Kidney (tissue), 13 donors: ENCODE measurements at regions not wholly inside any gene's neighbourhood (a gene's known extent, or its start where the extent isn't known, plus 50 kb on each side); places are given as distances from the start of the nearest gene placed in this dataset.

ENCODE experiments used
- DNase-seq, 5 donors: peaks; one replicate each; pipeline ENCODE4 v3.0.0-alpha.2; 2013 to 2020
- FAIRE-seq: peaks from 2 replicates; lab custom pipeline; 2012; peaks lifted over from hg19 to GRCh38; lab: Jason Lieb, UNC
- H3K27ac ChIP-seq, 2 donors: one replicate each; pipeline ENCODE4 v1.7.0; 2013; ENCODE audit warnings: low read depth in 2 of 2, low read length in 2 of 2, inconsistent platforms in 1 of 2
- H3K27me3 ChIP-seq: one replicate; pipeline ENCODE4 v1.7.1; 2013; ENCODE audit warnings: low read length, inconsistent platforms; ENCODE audit not compliant: control insufficient read depth, insufficient read depth
- H3K36me3 ChIP-seq, 3 donors: one replicate each; pipeline versions ENCODE4 v1.7.0 to v1.7.1; 2013; ENCODE audit warnings: low read length in 3 of 3, control low read depth in 1 of 3, inconsistent platforms in 1 of 3; ENCODE audit not compliant: insufficient read depth in 3 of 3, control insufficient read depth in 2 of 3
- H3K4me1 ChIP-seq, 3 donors: one replicate each; pipeline versions ENCODE4 v1.7.0 to v1.7.1; 2013; ENCODE audit warnings: low read length in 3 of 3, inconsistent platforms in 1 of 3, low read depth in 1 of 3; ENCODE audit not compliant: control insufficient read depth in 2 of 3, insufficient read depth in 2 of 3
- H3K4me3 ChIP-seq, 3 donors: one replicate each; pipeline versions ENCODE4 v1.7.0 to v1.8.1; 2013; ENCODE audit warnings: low read length in 3 of 3, control low read depth in 1 of 3, inconsistent platforms in 1 of 3
- H3K9ac ChIP-seq, 3 donors: one replicate each; pipeline versions ENCODE4 v1.7.0 to v1.7.1; 2013; ENCODE audit warnings: low read length in 3 of 3, control low read depth in 1 of 3, inconsistent platforms in 1 of 3
- H3K9me3 ChIP-seq, 3 donors: one replicate each; pipeline versions ENCODE4 v1.7.0 to v1.7.1; 2013; ENCODE audit warnings: low read length in 3 of 3, control low read depth in 1 of 3, inconsistent platforms in 1 of 3; ENCODE audit not compliant: control insufficient read depth in 2 of 3, insufficient read depth in 1 of 3
- CTCF ChIP-seq: IDR thresholded peaks from 3 replicates; pipeline ENCODE4 v1.5.1; 2012; ENCODE audit warnings: mild to moderate bottlenecking, moderate library complexity, borderline replicate concordance; ENCODE audit not compliant: insufficient read depth; ENCODE audit errors: extremely low read depth
- intact Hi-C: fragments of 100-400 bp; cut with DNase I; formaldehyde crosslinking; loops from one replicate; pipeline ENCODE4 v1.11.1; 2022
- donor health status: control.
- donor health status: control.
- donor health status: control.
- donor health status: control.
- donor health status: control.
- donor health status: DM: yes; HTN: yes; CAD: no.
- donor health status: Normal renal cell carcinoma (clear cell type).

DNA sequence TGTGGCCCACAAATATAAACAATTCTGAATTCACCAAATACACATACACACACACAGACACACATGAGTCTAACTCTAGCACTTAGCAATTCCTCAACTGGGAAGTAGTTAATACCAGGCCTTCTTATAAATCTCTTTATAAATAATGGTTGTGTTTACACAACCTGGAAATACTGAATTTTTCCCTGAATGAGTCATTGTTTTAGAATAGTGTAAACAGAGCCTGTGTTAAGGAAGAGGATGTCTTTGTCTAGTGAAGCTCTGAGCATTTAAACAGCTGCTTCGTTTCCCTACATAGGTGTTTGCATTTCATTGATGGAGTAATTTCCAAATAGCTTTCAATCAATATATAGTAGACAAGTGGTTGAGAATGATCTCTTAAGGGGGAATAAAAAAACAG, 218.8 kb downstream of the BTG1 start:
- Histone ChIP-seq H3K4me3 (no peak overlapping the region), H3K27ac (no peak overlapping the region), H3K9me3 (no peaks in the 10 kb centered on the region), H3K4me1 (no peaks in the 10 kb centered on the region), H3K9ac (no peak overlapping the region), H3K36me3 (no peaks in the 10 kb centered on the region), H3K27me3 (no peaks in the 10 kb centered on the region)
- no peak for DNase-seq
- TF ChIP-seq CTCF: no peak
- no peak for FAIRE-seq
- intact Hi-C loops: loop anchor here (10.0 kb wide), 1 partner anchor 532 kb away; no protein-coding TSS in a partner anchor

GRCh38 chr12:91924827-91925226, 220.8 kb downstream of the BTG1 start:
- no peak for FAIRE-seq
- intact Hi-C loops: loop anchor here (10.0 kb wide), 1 partner anchor 530 kb away; no protein-coding TSS in a partner anchor

DNA sequence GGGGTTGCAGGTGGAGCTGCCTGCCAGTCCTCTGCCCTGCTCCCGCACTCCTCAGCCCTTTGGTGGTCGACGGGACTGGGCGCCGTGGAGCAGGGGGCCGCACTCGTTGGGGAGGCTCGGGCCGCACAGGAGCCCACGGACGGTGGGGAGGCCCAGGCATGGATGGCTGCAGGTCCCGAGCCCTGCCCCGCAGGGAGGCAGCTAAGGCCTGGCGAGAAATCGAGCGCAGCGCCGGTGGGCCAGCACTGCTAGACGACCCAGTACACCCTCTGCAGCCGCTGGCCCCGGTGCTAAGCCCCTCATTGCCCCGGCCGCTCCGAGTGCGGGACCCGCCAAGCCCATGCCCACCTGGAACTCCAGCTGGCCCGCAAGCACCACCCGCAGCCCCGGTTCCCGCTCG, 221.8 kb downstream of the BTG1 start:
- Histone ChIP-seq H3K27ac (no peak overlapping the region), H3K9me3 (no peaks in the 10 kb centered on the region), H3K9ac (no peak overlapping the region), H3K27me3 (no peaks in the 10 kb centered on the region), H3K4me1 (no peaks in the 10 kb centered on the region), H3K4me3 (no peak overlapping the region), H3K36me3 (no peaks in the 10 kb centered on the region)
- no peak for TF ChIP-seq CTCF
- FAIRE-seq (no peak), DNase-seq (peak in 1 of 5 donors; percentile 73)
- intact Hi-C loops: loop anchor here (10.0 kb wide), 1 partner anchor 529 kb away; no protein-coding TSS in a partner anchor

More at GRCh38 chr12:91924827-91925226, 220.8 kb downstream of the BTG1 start:
- Histone ChIP-seq H3K9ac (no peak overlapping the region), H3K9me3 (no peaks in the 10 kb centered on the region), H3K27me3 (no peaks in the 10 kb centered on the region), H3K36me3 (no peaks in the 10 kb centered on the region), H3K4me1 (no peaks in the 10 kb centered on the region), H3K4me3 (no peak overlapping the region), H3K27ac (no peak overlapping the region)
- DNase-seq: no peak
- TF ChIP-seq CTCF: no peak

DNA sequence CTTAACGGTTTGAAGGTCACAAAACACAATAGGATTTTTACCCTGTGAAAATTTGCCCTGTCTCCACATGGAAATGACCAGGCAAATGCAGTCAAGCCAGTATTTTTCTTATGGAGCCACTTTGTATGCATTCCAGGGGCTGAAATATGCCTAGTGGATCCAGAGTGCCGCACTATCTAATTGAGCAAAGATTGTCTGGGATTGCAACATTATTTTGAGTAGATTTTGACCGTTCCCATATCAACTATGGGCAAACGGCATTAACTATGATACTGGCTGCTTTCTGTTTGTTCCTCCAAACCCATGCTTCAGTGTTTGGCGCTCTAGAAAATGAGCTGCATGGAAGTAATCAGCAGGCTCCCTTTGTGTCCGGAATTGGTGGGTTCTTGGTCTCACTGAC, 223.0 kb downstream of the BTG1 start:
- FAIRE-seq (no peak), DNase-seq (no peak)
- H3K9ac ChIP-seq: no peak overlapping the region
- intact Hi-C loops: loop anchor here (10.0 kb wide), 1 partner anchor 528 kb away; no protein-coding TSS in a partner anchor
- no peaks in the 10 kb centered on the region for H3K27me3 ChIP-seq
- H3K4me3 ChIP-seq: no peak overlapping the region
- H3K4me1 ChIP-seq: no peaks in the 10 kb centered on the region
- TF ChIP-seq CTCF: no peak
- H3K27ac ChIP-seq: no peak overlapping the region
- no peaks in the 10 kb centered on the region for H3K36me3 ChIP-seq
- no peaks in the 10 kb centered on the region for H3K9me3 ChIP-seq
